HL-60 (cell line): ENCODE measurements at regions not wholly inside any gene's neighbourhood (a gene's known extent, or its start where the extent isn't known, plus 50 kb on each side); places are given as distances from the start of the nearest gene placed in this dataset.

Source experiments
- CTCF ChIP-seq: IDR thresholded peaks from one replicate; pipeline ENCODE4 v1.5.1; 2011; ENCODE audit warnings: low read length, control low read depth, inconsistent platforms; ENCODE audit not compliant: insufficient read depth
- GABPA ChIP-seq: IDR thresholded peaks from 2 replicates; pipeline ENCODE4 v1.6.1; 2012; ENCODE audit warnings: low read depth
- POLR2AphosphoS5 ChIP-seq: IDR thresholded peaks from 2 replicates; pipeline ENCODE4 v1.6.1; 2012; ENCODE audit warnings: low read depth
- REST ChIP-seq: IDR thresholded peaks from 2 replicates; pipeline ENCODE4 v1.6.1; 2012; ENCODE audit warnings: low read depth; ENCODE audit not compliant: insufficient replicate concordance
- SPI1 ChIP-seq: IDR thresholded peaks from 2 replicates; pipeline ENCODE4 v1.6.1; 2012; ENCODE audit warnings: low read depth, mild to moderate bottlenecking, borderline replicate concordance

- no peak for TF ChIP-seq CTCF
- no peak for TF ChIP-seq POLR2AphosphoS5
- no peak for TF ChIP-seq REST
- no peak for TF ChIP-seq GABPA
- TF ChIP-seq SPI1 = no peak
Observed at GRCh38 chr9:38289236-38289865, 103.2 kb upstream of the ALDH1B1 start.
